Spleen (tissue), 11 donors: ENCODE measurements at regions not wholly inside any gene's neighbourhood (a gene's known extent, or its start where the extent isn't known, plus 50 kb on each side); places are given as distances from the start of the nearest gene placed in this dataset.

Experiments used
- DNase-seq: peaks from one replicate; pipeline ENCODE4 v3.0.0-alpha.2; 2020
- H3K27ac ChIP-seq, 8 donors: fragments of 200-600 bp; sonication (generic) in 7 of 8; 1 replicate in 4 of 8; 2 replicates in 4 of 8; pipeline versions ENCODE4 v1.5.0 to v1.8.0; 2016 to 2021; ENCODE audit warnings: inconsistent platforms in 4 of 8, mild to moderate bottlenecking in 4 of 8, moderate library complexity in 1 of 8
- H3K27me3 ChIP-seq, 7 donors: fragments of 200-600 bp; sonication (generic) in 6 of 7; replicated peaks in 1 of 7; 1 replicate in 4 of 7; 2 replicates in 3 of 7; pipeline versions ENCODE4 v1.5.0 to v1.8.0; 2016 to 2021; ENCODE audit warnings: inconsistent platforms in 3 of 7, mild to moderate bottlenecking in 1 of 7
- H3K36me3 ChIP-seq, 6 donors: fragments of 200-600 bp; sonication (generic) in 5 of 6; 1 replicate in 4 of 6; 2 replicates in 2 of 6; pipeline versions ENCODE4 v1.5.0 to v1.8.0; 2016 to 2021; ENCODE audit warnings: inconsistent platforms in 2 of 6
- H3K4me1 ChIP-seq, 6 donors: fragments of 200-600 bp; sonication (generic) in 5 of 6; 1 replicate in 3 of 6; 2 replicates in 3 of 6; pipeline versions ENCODE4 v1.5.0 to v1.8.0; 2016 to 2021; ENCODE audit warnings: inconsistent platforms in 3 of 6
- H3K4me3 ChIP-seq, 8 donors: fragments of 200-600 bp; sonication (generic) in 7 of 8; 1 replicate in 4 of 8; 2 replicates in 4 of 8; pipeline versions ENCODE4 v1.5.0 to v1.8.0; 2016 to 2021; ENCODE audit warnings: inconsistent platforms in 4 of 8, mild to moderate bottlenecking in 4 of 8, moderate library complexity in 2 of 8
- H3K9me3 ChIP-seq, 8 donors: fragments of 200-600 bp; sonication (generic) in 7 of 8; 1 replicate in 4 of 8; 2 replicates in 4 of 8; pipeline versions ENCODE4 v1.5.0 to v1.8.0; 2016 to 2021; ENCODE audit warnings: inconsistent platforms in 4 of 8
- CTCF ChIP-seq, 11 experiments: fragments of 200-600 bp in 7 of 11; fragments of 450-650 bp in 4 of 11; sonication (generic) in 4 of 11; IDR thresholded peaks in 8 of 11; conservative IDR thresholded peaks in 3 of 11; 1 replicate in 7 of 11; 2 replicates in 4 of 11; pipeline versions ENCODE4 v1.4.0 to v1.8.0; 2016 to 2021; ENCODE audit warnings: antibody characterized with exemption in 11 of 11, inconsistent platforms in 4 of 11, mild to moderate bottlenecking in 1 of 11
- POLR2A ChIP-seq, 3 donors: fragments of 450-650 bp; IDR thresholded peaks; one replicate each; pipeline ENCODE4 v1.5.1; 2017; ENCODE audit warnings: antibody characterized with exemption in 3 of 3, mild to moderate bottlenecking in 1 of 3
- POLR2AphosphoS5 ChIP-seq, 3 donors: sonication (generic); formaldehyde crosslinking; IDR thresholded peaks; one replicate each; pipeline ENCODE4 v1.5.1; 2017; ENCODE audit warnings: antibody characterized with exemption in 3 of 3
- WGBS, 5 donors: extraction: QIAGEN DNeasy Blood & Tissue Kit in 3 of 5; methylation state at CpG; one replicate each; pipeline versions ENCODE4 v1.1.5 to v1.1.7; 2013 to 2018; 5-methylcytosine and 5-hydroxymethylcytosine counted together
- intact Hi-C: fragments of 100-400 bp; cut with DNase I; formaldehyde crosslinking; loops from one replicate; pipeline ENCODE4 v1.15.0; 2023; ENCODE audit warnings: low total_unique reads
- donor health status: healthy with polysubstance abuse.
- donor health status: DM: no; HTN: no; CAD: no; lungs with moderate emphysema.
- donor health status: DM: no; HTN: no; CAD: no.
- donor health status: Bipolar disorder and iron deficiency.
- donor health status: healthy.
- donor health status: DM: no; HTN: no; CAD: no.
- donor health status: DM: yes; HTN: yes; CAD: no.

DNA sequence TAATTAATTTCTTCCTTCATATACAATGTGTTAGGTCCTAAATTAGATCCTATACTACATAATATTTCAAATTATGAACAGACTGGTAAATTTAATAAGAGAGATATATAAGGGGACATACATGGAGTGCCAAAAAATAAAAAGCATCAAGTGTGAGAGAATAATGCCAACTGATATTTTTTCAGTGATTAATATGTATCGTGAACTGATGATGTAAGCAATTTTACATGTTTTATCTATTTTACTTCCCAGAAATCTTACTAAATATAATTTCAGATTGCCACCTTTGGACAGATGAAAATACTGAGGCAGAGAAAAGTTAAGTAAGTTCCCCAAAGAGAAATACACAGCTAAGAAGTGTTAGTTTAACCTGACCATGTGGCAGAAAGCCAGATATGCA is 870.8 kb downstream of the SLITRK5 start:
- Histone ChIP-seq H3K27me3 (no peaks in the 10 kb centered on the region), H3K4me3 (no peak overlapping the region), H3K9me3 (peaks cover 0 to 8% (median 0%) of the 10 kb centered on the region in 8 donors), H3K27ac (no peak overlapping the region), H3K36me3 (no peaks in the 10 kb centered on the region), H3K4me1 (no peaks in the 10 kb centered on the region)
- 87 to 98% (median 93%) methylated on average over 1 of the region's 1 CpG for WGBS, 5 donors
- intact Hi-C loops = no loop called here
- TF ChIP-seq POLR2A (IDR thresholded peaks at IDR 0.05) = no peak
- TF ChIP-seq CTCF (IDR thresholded peaks at IDR 0.05 in 8 of 11, conservative IDR thresholded peaks at IDR 0.05 in 3 of 11) = no peak
- TF ChIP-seq POLR2AphosphoS5 (IDR thresholded peaks at IDR 0.05) = no peak
- no peak for DNase-seq

DNA sequence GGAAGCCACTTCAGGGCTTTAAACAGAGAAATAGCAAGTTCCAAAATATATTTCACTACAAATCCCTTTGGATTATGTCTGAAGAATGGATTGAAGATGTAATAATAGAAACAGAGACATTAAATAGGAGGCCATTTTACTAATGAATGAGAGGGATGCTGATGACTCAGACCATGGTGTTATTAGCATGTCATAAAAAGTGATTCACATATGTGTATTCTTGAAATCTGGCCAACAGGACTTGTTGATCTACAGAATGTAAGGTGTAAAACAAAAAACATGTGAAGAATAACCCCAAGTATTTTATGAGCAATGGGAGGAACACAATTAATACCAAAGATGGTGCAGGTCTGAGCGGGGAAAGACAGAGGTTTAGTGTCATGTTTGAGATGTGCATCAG is 873.7 kb downstream of the SLITRK5 start:
- TF ChIP-seq POLR2AphosphoS5 (IDR thresholded peaks at IDR 0.05) (no peak), POLR2A (IDR thresholded peaks at IDR 0.05) (no peak), CTCF (IDR thresholded peaks at IDR 0.05 in 8 of 11, conservative IDR thresholded peaks at IDR 0.05 in 3 of 11) (no peak)
- H3K4me1 ChIP-seq = no peaks in the 10 kb centered on the region
- intact Hi-C loops = no loop called here
- H3K4me3 ChIP-seq = no peak overlapping the region
- H3K27me3 ChIP-seq = no peaks in the 10 kb centered on the region
- no peak overlapping the region for H3K27ac ChIP-seq
- 41 to 98% (median 87%) methylated on average over 1 of the region's 1 CpG for WGBS, 5 donors
- no peak for DNase-seq
- H3K9me3 ChIP-seq = peaks cover 0 to 8% (median 0%) of the 10 kb centered on the region in 8 donors
- H3K36me3 ChIP-seq = no peaks in the 10 kb centered on the region

DNA sequence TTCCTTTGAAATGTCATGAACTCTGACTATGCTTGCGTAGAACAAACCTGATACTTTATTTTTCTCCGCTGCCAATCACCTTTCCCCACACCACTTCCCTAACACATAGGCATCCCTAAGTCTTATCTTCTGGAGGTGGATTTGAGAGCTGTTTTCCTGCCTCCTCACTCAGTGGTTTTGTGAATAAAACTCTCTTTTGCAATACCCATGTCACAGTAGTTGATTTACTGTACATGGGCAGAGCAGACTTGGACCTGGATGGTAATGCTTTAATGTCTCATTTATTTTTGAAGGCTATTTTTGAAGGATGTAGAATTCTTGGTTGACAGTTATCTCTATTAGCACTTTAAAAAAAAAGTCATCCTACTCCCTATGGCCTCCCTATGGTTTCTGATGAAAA is 881.8 kb downstream of the SLITRK5 start:
- Histone ChIP-seq H3K27me3 (no peaks in the 10 kb centered on the region), H3K9me3 (no peaks in the 10 kb centered on the region), H3K4me1 (no peaks in the 10 kb centered on the region), H3K4me3 (no peak overlapping the region), H3K36me3 (no peaks in the 10 kb centered on the region), H3K27ac (no peak overlapping the region)
- 77 to 93% (median 88%) methylated on average over 2 of the region's 2 CpGs for WGBS, 5 donors
- TF ChIP-seq POLR2A (IDR thresholded peaks at IDR 0.05) (no peak), POLR2AphosphoS5 (IDR thresholded peaks at IDR 0.05) (no peak), CTCF (IDR thresholded peaks at IDR 0.05 in 8 of 11, conservative IDR thresholded peaks at IDR 0.05 in 3 of 11) (no peak)
- DNase-seq = no peak
- intact Hi-C loops = no loop called here

- Histone ChIP-seq H3K27me3 (no peaks in the 10 kb centered on the region), H3K4me1 (no peaks in the 10 kb centered on the region), H3K4me3 (no peak overlapping the region), H3K9me3 (peaks cover 0 to 3% (median 0%) of the 10 kb centered on the region in 8 donors), H3K27ac (no peak overlapping the region), H3K36me3 (no peaks in the 10 kb centered on the region)
- DNase-seq = no peak
- intact Hi-C loops = no loop called here
- no peak for TF ChIP-seq POLR2AphosphoS5 (IDR thresholded peaks at IDR 0.05)
- TF ChIP-seq CTCF (IDR thresholded peaks at IDR 0.05 in 8 of 11, conservative IDR thresholded peaks at IDR 0.05 in 3 of 11) = no peak
Observed at GRCh38 chr13:88565566-88565965, 894.4 kb downstream of the SLITRK5 start.
